Peyer's patch (tissue), 4 donors: ENCODE measurements at regions not wholly inside any gene's neighbourhood (a gene's known extent, or its start where the extent isn't known, plus 50 kb on each side); places are given as distances from the start of the nearest gene placed in this dataset.

Experiments used
- CTCF ChIP-seq, 6 experiments: fragments of 450-650 bp in 4 of 6; fragments of 200-600 bp in 2 of 6; sonication (generic) in 1 of 6; IDR thresholded peaks; one replicate each; pipeline ENCODE4 v1.5.1; 2017 to 2019; ENCODE audit warnings: antibody characterized with exemption in 6 of 6, mild to moderate bottlenecking in 3 of 6, moderate library complexity in 1 of 6
- POLR2A ChIP-seq, 2 donors: fragments of 450-650 bp; IDR thresholded peaks; one replicate each; pipeline ENCODE4 v1.5.1; 2017; ENCODE audit warnings: antibody characterized with exemption in 2 of 2, mild to moderate bottlenecking in 2 of 2, moderate library complexity in 2 of 2

GRCh38 chrY:15385178-15385577, 860.8 kb downstream of the NLGN4Y start:
- TF ChIP-seq CTCF (IDR thresholded peaks at IDR 0.05) (no peak), POLR2A (IDR thresholded peaks at IDR 0.05) (no peak)
